DOHH2 (cell line): ENCODE measurements at regions not wholly inside any gene's neighbourhood (a gene's known extent, or its start where the extent isn't known, plus 50 kb on each side); places are given as distances from the start of the nearest gene placed in this dataset.

Source experiments
- H3F3A ChIP-seq: fragments of 200-600 bp; sonication (generic), shearing (Covaris generic); 2 replicates; pipeline ENCODE4 v1.6.0; 2016; ENCODE audit warnings: antibody characterized with exemption, mild to moderate bottlenecking; ENCODE audit not compliant: control insufficient read depth, insufficient read depth
- H3K27ac ChIP-seq: fragments of 200-600 bp; sonication (generic); 2 replicates; pipeline ENCODE4 v1.5.1; 2014; ENCODE audit warnings: low read depth, mild to moderate bottlenecking, low read length, moderate library complexity
- H3K27me3 ChIP-seq: fragments of 200-600 bp; sonication (generic); 2 replicates; pipeline ENCODE4 v1.6.1; 2014; ENCODE audit warnings: mild to moderate bottlenecking, low read length, mixed read lengths; ENCODE audit not compliant: control insufficient read depth
- H3K36me3 ChIP-seq: fragments of 200-600 bp; sonication (generic); 2 replicates; pipeline ENCODE4 v1.6.1; 2014; ENCODE audit warnings: mild to moderate bottlenecking, low read length, moderate library complexity, mixed read lengths; ENCODE audit not compliant: control insufficient read depth
- H3K4me1 ChIP-seq: fragments of 200-600 bp; sonication (generic); 2 replicates; pipeline ENCODE4 v1.6.1; 2014; ENCODE audit warnings: mild to moderate bottlenecking, low read length, mixed read lengths; ENCODE audit not compliant: control insufficient read depth
- H3K4me2 ChIP-seq: fragments of 200-600 bp; sonication (generic); 2 replicates; pipeline ENCODE4 v1.6.0; 2014; ENCODE audit warnings: mild to moderate bottlenecking, low read length, moderate library complexity
- H3K4me3 ChIP-seq: fragments of 200-600 bp; sonication (generic); 2 replicates; pipeline ENCODE4 v1.5.1; 2014; ENCODE audit warnings: mild to moderate bottlenecking, low read length, mixed read lengths
- H3K79me2 ChIP-seq: fragments of 200-600 bp; sonication (generic); 2 replicates; pipeline ENCODE4 v1.6.1; 2014; ENCODE audit warnings: mild to moderate bottlenecking, low read length, mixed read lengths; ENCODE audit not compliant: control insufficient read depth
- H3K9me2 ChIP-seq: fragments of 200-600 bp; sonication (generic); replicated peaks from 2 replicates; pipeline ENCODE4 v1.6.1; 2014; ENCODE audit warnings: mild to moderate bottlenecking, low read length, mixed read lengths; ENCODE audit not compliant: control insufficient read depth
- H3K9me3 ChIP-seq: fragments of 200-600 bp; sonication (generic); 2 replicates; pipeline ENCODE4 v1.6.1; 2014; ENCODE audit warnings: antibody characterized with exemption, low read length, mixed read lengths; ENCODE audit not compliant: control insufficient read depth, insufficient read depth
- H4K20me1 ChIP-seq: fragments of 200-600 bp; sonication (generic); 2 replicates; pipeline ENCODE4 v1.6.0; 2014; ENCODE audit warnings: low read depth, mild to moderate bottlenecking, antibody characterized with exemption, low read length, moderate library complexity; ENCODE audit not compliant: control insufficient read depth, insufficient read depth
- EZH2phosphoT487 ChIP-seq: fragments of 200-600 bp; sonication (generic); IDR thresholded peaks from 2 replicates; pipeline ENCODE4 v1.6.1; 2017; ENCODE audit warnings: borderline replicate concordance, mild to moderate bottlenecking, antibody characterized with exemption, low read length, moderate library complexity, mixed read lengths
- TF ChIP-seq, protein P1 (sequence below): fragments of 200-600 bp; sonication (generic); IDR thresholded peaks from one replicate; pipeline ENCODE4 v1.5.1; 2014; ENCODE audit warnings: antibody characterized with exemption, mild to moderate bottlenecking, low read depth, low read length; ENCODE audit not compliant: poor library complexity, severe bottlenecking

DNA sequence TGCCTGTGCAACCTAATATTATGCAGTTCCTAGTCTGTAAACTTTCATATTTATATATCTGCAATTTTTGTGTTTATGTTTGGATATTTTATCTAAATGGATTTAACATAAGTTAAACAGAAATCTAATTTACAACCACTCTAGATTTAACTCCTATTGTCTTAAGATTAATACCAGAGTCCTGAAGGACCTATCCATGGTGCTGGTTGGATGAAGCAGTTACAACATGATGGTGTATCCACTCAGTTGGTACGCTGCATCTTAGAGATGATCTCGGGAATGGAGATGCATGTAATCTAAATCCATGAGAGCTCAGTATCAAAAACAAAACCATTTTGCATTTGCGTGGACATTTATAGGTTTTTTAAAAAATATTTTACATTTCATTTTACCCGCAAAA is 745.9 kb upstream of the SLC8A1 start:
- Histone ChIP-seq H3K27ac (no peak overlapping the region), H3K9me2 (no peaks in the 10 kb centered on the region), H3K9me3 (no peaks in the 10 kb centered on the region), H3F3A (no peaks in the 10 kb centered on the region), H4K20me1 (no peaks in the 10 kb centered on the region), H3K79me2 (no peaks in the 10 kb centered on the region), H3K27me3 (no peaks in the 10 kb centered on the region), H3K4me2 (no peak overlapping the region), H3K36me3 (no peaks in the 10 kb centered on the region), H3K4me3 (no peak overlapping the region), H3K4me1 (no peaks in the 10 kb centered on the region)
- TF ChIP-seq, protein P1, sequence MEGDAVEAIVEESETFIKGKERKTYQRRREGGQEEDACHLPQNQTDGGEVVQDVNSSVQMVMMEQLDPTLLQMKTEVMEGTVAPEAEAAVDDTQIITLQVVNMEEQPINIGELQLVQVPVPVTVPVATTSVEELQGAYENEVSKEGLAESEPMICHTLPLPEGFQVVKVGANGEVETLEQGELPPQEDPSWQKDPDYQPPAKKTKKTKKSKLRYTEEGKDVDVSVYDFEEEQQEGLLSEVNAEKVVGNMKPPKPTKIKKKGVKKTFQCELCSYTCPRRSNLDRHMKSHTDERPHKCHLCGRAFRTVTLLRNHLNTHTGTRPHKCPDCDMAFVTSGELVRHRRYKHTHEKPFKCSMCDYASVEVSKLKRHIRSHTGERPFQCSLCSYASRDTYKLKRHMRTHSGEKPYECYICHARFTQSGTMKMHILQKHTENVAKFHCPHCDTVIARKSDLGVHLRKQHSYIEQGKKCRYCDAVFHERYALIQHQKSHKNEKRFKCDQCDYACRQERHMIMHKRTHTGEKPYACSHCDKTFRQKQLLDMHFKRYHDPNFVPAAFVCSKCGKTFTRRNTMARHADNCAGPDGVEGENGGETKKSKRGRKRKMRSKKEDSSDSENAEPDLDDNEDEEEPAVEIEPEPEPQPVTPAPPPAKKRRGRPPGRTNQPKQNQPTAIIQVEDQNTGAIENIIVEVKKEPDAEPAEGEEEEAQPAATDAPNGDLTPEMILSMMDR = no peak
- TF ChIP-seq EZH2phosphoT487 = no peak

DNA sequence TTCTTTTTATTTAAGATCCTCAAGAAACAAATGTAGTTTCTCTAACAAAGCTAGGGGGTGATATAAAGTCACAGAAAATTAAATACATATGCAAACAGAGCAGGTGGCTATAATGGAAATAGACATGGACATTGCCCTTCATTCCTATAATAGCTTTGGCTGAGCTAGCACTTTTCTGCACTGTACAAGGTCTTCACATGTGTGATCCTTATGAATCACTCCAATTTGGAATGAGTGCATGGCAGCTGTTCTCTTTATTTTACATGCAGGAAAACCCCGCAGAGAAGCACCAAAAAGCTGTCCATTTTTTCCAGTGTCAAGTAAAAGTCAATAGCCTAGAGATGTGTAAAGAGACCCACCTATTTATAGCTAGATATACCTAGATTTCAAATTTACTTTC is 747.4 kb upstream of the SLC8A1 start:
- Histone ChIP-seq H3K9me2 (no peaks in the 10 kb centered on the region), H3K4me3 (no peak overlapping the region), H3F3A (no peaks in the 10 kb centered on the region), H3K4me2 (no peak overlapping the region), H3K36me3 (no peaks in the 10 kb centered on the region), H3K4me1 (no peaks in the 10 kb centered on the region), H3K27ac (no peak overlapping the region), H3K79me2 (no peaks in the 10 kb centered on the region), H3K27me3 (no peaks in the 10 kb centered on the region), H3K9me3 (no peaks in the 10 kb centered on the region), H4K20me1 (no peaks in the 10 kb centered on the region)
- no peak for TF ChIP-seq EZH2phosphoT487
- TF ChIP-seq, protein P1 = no peak

DNA sequence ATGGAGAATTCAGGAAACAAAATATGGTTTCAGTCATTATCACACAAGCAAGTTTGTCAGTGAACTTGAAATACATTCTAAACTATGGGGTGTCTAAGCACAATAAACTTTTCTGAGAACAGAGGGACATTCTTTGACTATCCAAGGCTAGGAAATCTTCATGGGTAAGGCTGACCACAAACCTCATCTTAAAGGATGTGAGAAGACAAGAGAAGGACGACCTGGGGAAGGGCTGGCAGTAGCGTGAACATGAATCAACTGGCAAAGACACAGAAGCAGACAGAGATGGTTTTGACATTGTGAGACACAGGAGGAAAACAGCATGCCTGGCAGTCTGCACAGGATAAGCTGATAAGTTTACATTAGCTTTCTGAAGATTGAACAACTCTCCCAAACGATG is 752.4 kb upstream of the SLC8A1 start:
- Histone ChIP-seq H3K4me2 (no peak overlapping the region), H3F3A (no peaks in the 10 kb centered on the region), H3K4me1 (no peaks in the 10 kb centered on the region), H3K9me2 (no peaks in the 10 kb centered on the region), H3K9me3 (no peaks in the 10 kb centered on the region), H3K4me3 (no peak overlapping the region), H3K27ac (no peak overlapping the region), H3K79me2 (no peaks in the 10 kb centered on the region), H4K20me1 (no peaks in the 10 kb centered on the region), H3K27me3 (no peaks in the 10 kb centered on the region), H3K36me3 (no peaks in the 10 kb centered on the region)
- TF ChIP-seq, protein P1 = no peak
- TF ChIP-seq EZH2phosphoT487 = no peak

DNA sequence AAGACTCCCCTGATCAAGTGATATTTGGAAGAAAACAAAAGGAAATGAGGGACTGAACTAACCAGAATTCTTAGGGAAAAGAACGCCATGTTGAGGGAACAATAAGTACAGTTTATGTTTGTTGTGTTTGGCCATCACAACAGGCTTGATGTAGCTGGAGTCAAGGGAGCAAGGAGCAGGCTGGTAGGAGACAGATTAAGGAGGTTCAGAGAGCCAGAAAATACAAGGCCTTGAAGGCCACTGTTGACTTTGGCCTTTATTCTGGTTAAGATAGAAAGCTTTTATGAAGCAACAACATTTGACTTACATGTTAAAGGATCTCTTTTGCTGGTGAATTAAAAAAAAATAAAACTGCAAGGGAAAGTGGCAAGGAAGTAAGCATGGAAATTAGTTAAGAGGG is 754.1 kb upstream of the SLC8A1 start:
- no peaks in the 10 kb centered on the region for H3K36me3 ChIP-seq
- no peaks in the 10 kb centered on the region for H3K4me1 ChIP-seq
- H3K27me3 ChIP-seq = no peaks in the 10 kb centered on the region
- H3K79me2 ChIP-seq = no peaks in the 10 kb centered on the region
- no peak overlapping the region for H3K4me2 ChIP-seq
- no peaks in the 10 kb centered on the region for H4K20me1 ChIP-seq
- H3K27ac ChIP-seq = no peak overlapping the region
- H3K9me2 ChIP-seq = no peaks in the 10 kb centered on the region
- no peaks in the 10 kb centered on the region for H3K9me3 ChIP-seq
- no peaks in the 10 kb centered on the region for H3F3A ChIP-seq
- no peak overlapping the region for H3K4me3 ChIP-seq
- TF ChIP-seq, protein P1 = no peak
- no peak for TF ChIP-seq EZH2phosphoT487
